Fibroblast of skin of back (primary cell): ENCODE measurements at regions not wholly inside any gene's neighbourhood (a gene's known extent, or its start where the extent isn't known, plus 50 kb on each side); places are given as distances from the start of the nearest gene placed in this dataset.
"Not testable (repeated sequence)": the region's sequence is repeated elsewhere in the genome, so short reads cannot be mapped to it uniquely, and the experiment has no call there.

Source experiments
- DNase-seq: peaks from one replicate; pipeline ENCODE4 v3.0.0-alpha.2; 2013

GRCh38 chr3:72627271-72627670 lies 221.0 kb downstream of the SHQ1 start:
- no peak for DNase-seq

GRCh38 chr3:72625602-72626337 lies 222.5 kb downstream of the SHQ1 start:
- no peak for DNase-seq

- DNase-seq, result no peak
Observed at GRCh38 chr3:72624656-72625055, 223.6 kb downstream of the SHQ1 start.

- DNase-seq, result no peak
Observed at GRCh38 chr3:72618739-72619138, 229.5 kb downstream of the SHQ1 start.

DNA sequence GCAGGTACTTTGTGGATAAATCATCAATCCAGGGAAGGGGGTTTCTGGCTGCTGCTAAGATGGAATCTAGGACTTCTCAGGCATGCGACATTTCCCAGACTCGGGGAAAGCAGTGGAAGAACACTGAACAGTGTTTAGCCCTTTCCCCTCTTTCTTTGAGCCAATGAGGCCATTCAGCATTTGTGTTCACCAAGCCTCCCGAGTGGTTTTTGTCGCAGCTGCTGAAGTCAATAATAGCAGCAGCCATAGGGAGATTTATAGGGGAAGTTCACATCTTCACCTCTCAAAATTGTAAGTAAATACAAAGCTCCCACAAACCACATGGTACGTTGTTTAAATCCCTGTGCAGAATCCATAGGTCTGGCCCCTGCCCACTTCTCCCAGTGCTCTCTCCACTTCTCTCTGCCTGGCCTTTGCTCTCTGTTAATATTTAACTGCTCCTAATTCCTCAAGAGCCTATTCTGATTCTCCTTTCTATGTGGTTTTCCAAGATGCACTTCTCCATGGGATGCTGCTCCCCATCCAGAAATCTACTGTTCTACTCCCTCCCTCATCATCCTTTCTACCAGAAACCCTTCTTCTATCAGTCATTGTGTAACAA lies 230.7 kb downstream of the SHQ1 start:
- no peak for DNase-seq

GRCh38 chr3:72615776-72616175 lies 232.5 kb downstream of the SHQ1 start:
- DNase-seq, result no peak

GRCh38 chr3:72615182-72615581 lies 233.1 kb downstream of the SHQ1 start:
- no peak for DNase-seq

GRCh38 chr3:72614394-72615074 lies 233.7 kb downstream of the SHQ1 start:
- DNase-seq, result no peak

DNA sequence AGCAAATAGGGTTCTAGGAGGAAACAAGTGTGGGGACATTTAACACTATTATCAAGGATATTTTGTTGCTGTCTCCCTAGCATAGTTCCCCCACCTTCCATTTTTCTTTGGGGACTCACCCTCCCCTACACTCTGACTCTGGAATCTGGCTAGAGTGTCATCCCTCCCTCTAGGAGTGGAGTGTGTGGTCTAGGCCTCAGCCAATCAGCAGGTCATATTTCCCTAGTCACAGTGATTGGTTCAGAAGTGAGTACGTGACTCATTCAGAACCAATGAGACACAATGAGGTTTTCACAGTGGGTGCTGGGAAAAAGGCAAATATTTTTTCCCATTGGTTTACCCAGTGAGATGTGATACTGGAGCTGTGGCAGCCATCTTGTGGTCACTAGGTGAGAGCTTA lies 234.4 kb downstream of the SHQ1 start:
- peak; percentile 13 for DNase-seq

- not testable (repeated sequence) for DNase-seq
Observed at GRCh38 chr3:72609114-72609513, 239.1 kb downstream of the SHQ1 start.

DNA sequence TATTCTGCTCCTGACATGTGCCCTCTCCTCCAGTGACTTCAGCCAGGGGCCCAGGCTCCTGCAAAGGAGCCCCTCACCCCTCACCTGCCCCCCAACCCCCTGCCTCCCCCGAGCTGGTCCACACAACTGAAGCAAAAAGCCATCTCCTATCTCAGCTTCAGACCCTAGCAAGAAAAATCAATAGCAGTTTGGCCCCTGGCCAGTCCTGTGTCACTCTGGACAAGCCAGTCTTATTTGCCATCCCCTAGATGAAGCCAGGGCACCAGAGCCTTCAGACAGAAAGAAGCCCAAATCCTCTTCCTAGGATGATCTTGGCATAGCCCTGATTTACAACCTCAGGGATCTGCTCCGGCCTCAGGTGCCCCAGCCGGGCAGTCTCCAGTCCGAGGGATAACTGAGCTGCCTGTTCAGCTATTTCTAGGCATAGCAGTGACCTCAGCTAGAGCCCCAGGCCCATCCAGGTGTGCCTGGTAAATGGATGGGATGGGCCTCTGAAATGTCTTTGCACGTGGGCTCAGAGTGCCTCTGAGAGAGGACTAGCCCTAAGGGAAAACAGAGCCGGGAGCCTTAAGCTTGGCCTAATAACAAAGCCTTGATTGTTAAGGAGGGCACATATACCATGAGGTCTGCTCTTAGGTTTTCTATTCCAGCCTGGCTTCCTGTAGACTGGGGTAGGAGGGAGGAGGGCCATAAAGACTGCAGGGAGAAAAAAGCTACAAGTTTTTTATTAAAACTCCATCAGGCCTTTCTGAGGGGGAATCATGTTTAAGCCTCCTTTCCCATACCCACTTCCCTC lies 242.0 kb downstream of the SHQ1 start:
- no peak for DNase-seq

GRCh38 chr3:72604328-72604727 lies 243.9 kb downstream of the SHQ1 start:
- DNase-seq, result no peak

DNA sequence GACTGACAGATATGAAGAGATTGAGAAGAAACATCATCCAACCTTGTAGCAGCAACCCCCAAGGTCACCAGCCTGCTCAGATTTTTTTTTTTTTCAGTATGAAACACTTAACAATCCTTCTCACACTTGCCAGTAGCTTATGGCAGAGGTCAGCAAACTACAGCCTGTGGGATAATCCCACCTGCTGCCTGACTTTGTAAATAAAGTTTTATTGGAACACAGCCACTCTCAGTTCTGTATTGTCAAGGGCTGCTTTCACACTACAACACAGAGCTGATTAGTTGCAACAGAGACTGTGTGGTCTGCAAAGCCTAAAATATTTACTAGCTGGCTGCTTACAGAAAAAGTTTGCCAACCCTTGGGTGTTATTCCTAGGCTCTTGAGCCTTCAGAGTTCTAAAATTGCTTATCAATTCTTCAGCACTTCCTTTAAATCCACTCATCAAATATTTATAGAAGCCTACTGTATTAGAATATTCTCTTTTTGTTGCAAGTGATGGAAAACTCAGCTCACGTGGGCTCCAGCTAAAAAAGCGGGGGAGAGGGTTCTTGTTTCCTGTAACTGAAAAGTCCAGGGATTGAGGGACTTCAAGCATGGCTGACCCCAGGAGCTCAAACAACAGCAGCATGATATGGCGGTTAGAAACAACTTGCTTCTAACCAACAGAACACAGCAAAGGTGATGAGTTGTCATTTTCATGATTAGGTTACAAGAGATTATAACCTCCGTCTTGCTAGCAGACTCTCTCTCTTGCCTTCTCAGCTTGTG lies 246.1 kb downstream of the SHQ1 start:
- no peak for DNase-seq

DNA sequence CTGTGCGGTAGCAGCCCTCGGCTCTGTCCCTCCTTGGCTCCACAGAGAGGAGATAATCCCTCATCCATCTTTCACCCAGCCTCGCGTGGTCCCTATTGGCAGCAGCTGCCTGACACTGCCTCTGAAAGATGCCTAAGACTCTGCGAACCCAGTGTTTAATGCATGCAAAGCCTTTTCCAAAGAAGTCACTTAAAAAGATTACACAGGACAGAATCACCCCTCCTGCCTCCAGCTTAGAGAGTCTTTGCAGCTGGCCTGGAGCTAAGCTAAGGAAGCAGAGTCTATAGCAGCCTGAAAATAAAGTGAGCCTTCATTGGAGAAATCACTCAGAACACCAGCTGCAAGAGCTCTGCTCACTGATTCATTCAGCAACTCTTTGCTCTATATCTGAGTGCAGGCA lies 247.2 kb downstream of the SHQ1 start:
- DNase-seq, result no peak

DNA sequence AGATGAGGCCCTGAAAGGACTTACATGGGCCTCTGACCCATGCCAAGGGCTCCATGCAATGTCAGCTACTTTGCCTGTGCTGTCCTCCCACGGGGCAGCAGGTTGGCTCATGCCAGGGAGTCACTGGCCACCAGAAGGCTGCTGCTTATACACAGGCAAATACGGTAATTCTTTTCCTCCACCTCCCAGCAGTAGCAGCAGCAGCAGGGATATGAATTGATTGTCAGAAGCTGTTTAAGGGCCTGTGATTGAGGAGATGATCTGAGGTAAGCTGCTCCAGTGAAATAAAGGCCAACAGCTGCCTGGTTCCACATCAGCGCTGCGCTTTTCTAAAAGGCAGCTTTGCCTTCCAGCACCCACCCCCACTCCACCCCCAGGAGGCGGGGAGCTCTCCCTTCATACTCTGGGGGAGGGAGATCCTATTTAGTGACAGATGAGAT lies 250.5 kb downstream of the SHQ1 start:
- DNase-seq, result peak; percentile 26

DNA sequence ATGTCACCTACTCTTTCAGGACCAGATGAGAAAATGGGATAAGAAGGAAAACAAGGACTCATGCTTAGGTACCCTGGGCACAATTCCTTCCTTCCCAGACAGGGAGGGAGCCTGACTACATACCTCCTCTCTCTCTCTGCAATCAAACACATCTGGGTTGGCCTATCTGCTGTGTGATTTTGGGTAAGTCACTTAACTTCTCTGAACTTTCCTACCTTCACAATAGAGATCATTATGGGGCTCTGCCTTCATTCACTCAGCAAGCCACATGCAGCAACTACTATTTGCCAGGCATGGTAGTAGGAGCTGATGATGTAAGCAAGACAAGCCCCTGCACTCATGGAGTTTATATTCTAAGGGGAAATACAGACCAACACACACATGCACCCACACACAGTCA lies 251.2 kb downstream of the SHQ1 start:
- no peak for DNase-seq

DNA sequence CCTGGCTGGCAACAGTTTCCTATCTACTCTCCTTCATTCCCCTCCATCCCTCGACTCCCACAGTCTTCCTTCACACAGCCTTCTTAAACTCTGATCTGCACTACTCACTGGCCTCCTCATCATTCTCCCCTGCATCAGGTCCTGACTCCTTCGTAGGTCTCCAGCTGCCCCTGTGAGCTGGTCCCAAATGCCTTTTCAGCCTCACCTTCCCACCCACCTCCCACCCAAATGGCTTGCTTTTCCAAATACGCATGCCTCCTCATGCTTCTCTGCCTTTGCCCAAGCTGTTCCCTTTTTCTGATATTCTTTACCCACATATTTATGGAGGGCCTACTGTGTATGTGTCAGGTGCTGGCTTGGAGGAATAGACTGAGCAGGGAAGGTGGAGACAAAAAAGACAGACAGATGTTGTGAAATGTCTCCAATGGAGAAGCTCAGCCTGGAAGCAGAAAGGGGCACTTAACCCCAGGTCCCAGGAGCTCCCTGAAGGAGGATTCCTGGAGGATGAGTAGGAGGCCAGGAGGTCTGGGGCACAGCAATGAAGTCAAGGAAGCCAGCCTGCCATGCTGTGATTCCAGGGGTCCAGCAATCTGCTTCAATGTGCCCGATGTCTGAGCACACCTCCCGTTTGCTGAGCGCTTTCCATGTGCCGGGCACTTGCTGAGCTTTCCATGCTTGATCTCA lies 252.2 kb downstream of the SHQ1 start:
- peak; percentile 49 for DNase-seq

GRCh38 chr3:72595376-72595775 lies 252.9 kb downstream of the SHQ1 start:
- DNase-seq, result no peak

DNA sequence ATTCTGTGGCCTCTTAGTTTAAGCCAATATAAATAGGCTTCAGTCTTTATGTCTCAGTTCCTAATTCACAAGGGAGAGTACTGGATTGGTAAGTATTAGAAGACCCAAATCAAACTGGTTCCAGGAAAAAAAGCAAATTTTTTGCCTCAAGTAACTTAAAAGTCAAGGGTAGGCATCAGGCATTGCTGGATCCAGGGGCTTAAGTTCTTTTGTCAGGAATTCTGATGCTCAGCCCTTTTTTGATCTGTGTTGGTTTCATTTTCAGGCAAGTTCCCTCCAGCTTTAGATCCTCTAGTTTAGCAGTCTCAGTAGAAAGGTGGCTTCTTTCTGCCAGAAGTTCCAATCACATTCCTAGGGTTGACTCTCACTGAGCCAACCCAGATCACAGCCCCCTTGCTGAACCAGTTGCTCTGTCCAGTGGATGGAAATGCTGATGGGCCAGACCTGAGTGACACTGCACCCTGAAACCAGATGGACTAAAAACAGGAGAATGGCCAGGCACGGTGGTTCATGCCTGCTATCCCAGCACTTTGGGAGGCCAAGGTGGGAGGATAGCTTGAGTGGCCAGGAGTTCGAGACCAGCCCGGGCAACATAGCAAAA lies 253.5 kb downstream of the SHQ1 start:
- no peak for DNase-seq

GRCh38 chr3:72593881-72594397 lies 254.3 kb downstream of the SHQ1 start:
- DNase-seq, result peak; percentile 49
